Mammary epithelial cell (primary cell): ENCODE measurements at regions not wholly inside any gene's neighbourhood (a gene's known extent, or its start where the extent isn't known, plus 50 kb on each side); places are given as distances from the start of the nearest gene placed in this dataset.

Source experiments
- EZH2 ChIP-seq: IDR thresholded peaks from 2 replicates; pipeline ENCODE4 v1.6.1; 2012; ENCODE audit warnings: low read length, inconsistent platforms, borderline replicate concordance
- TF ChIP-seq, protein P1 (sequence below), 2 donors: IDR thresholded peaks in 1 of 2; conservative IDR thresholded peaks in 1 of 2; 2 replicates each; pipeline ENCODE4 v1.5.1; 2011 to 2012; ENCODE audit warnings: inconsistent platforms in 2 of 2, low read length in 2 of 2, mild to moderate bottlenecking in 2 of 2, control low read depth in 1 of 2, low read depth in 1 of 2; ENCODE audit not compliant: insufficient read depth in 1 of 2; ENCODE audit errors: extremely low read depth in 1 of 2

DNA sequence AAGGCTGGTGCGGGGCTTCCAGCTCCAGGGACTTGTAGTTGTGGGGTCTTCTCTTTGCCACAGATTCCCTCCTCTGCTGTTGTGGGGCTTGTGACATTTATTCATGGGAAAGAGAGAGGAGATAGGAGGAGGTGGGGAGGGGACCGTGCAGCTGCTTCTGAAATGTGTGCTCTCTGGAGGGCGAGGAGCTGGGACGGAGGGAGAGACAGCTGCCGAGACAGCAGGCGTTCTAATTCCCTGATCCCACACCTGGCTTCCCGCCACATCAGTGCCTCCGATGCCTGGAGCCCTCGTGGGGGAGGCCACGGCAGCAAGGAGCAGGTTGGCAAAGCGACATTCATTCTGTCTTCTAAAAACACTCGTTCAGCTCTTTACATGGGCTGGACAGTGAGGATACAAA, 164.4 kb downstream of the USP12 start:
- TF ChIP-seq, protein P1, sequence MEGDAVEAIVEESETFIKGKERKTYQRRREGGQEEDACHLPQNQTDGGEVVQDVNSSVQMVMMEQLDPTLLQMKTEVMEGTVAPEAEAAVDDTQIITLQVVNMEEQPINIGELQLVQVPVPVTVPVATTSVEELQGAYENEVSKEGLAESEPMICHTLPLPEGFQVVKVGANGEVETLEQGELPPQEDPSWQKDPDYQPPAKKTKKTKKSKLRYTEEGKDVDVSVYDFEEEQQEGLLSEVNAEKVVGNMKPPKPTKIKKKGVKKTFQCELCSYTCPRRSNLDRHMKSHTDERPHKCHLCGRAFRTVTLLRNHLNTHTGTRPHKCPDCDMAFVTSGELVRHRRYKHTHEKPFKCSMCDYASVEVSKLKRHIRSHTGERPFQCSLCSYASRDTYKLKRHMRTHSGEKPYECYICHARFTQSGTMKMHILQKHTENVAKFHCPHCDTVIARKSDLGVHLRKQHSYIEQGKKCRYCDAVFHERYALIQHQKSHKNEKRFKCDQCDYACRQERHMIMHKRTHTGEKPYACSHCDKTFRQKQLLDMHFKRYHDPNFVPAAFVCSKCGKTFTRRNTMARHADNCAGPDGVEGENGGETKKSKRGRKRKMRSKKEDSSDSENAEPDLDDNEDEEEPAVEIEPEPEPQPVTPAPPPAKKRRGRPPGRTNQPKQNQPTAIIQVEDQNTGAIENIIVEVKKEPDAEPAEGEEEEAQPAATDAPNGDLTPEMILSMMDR (conservative IDR thresholded peaks at IDR 0.05 in 1 of 2, IDR thresholded peaks at IDR 0.05 in 1 of 2; ENCODE audit: extremely low read depth in 1 of 2, insufficient read depth in 1 of 2, low read depth in 1 of 2, low read length in 2 of 2) = no peak
- TF ChIP-seq EZH2 = no peak
